ENCODE measurements at regions not wholly inside any gene's neighbourhood (a gene's known extent, or its start where the extent isn't known, plus 50 kb on each side); places are given as distances from the start of the nearest gene placed in this dataset.
"Not testable (repeated sequence)": the region's sequence is repeated elsewhere in the genome, so short reads cannot be mapped to it uniquely, and the experiment has no call there.

GRCh38 chr2:102909240-102909639, 147.4 kb downstream of the TMEM182 start:
- TF ChIP-seq TEAD4 (CRISPR knock-in tag; IDR thresholded peaks at IDR 0.05); MYBL2 (CRISPR knock-in tag; IDR thresholded peaks at IDR 0.05); IRF1 (CRISPR knock-in tag; IDR thresholded peaks at IDR 0.05); CREM (CRISPR knock-in tag; IDR thresholded peaks at IDR 0.05); CTCF (IDR thresholded peaks at IDR 0.05); NFYB (CRISPR knock-in tag; conservative IDR thresholded peaks at IDR 0.05; ENCODE audit: low read depth); CREB1 (CRISPR knock-in tag; IDR thresholded peaks at IDR 0.05); NR2C2 (CRISPR knock-in tag; IDR thresholded peaks at IDR 0.05): not testable (repeated sequence)

Data from WTC11 (cell line).